ENCODE measurements at regions not wholly inside any gene's neighbourhood (a gene's known extent, or its start where the extent isn't known, plus 50 kb on each side); places are given as distances from the start of the nearest gene placed in this dataset.

DNA sequence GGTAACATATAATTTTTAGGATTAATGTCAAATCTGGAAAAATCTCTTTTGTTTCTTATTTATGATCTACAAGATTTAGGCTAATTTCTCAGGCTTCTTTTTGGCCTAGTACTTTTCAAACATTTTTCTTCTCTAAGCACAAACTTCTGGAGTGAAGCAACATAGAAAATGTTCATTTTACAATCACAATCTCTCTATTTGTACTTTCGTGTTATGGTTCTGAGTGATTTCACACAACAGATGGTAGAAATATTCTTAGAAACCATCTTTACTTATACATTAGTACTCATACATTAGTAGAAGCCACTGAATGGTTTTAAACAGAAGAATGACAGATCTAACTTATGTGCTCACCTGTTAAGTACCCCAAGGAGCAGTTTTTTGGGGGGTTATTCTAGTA, 106.3 kb upstream of the ANO3 start:
- H3K4me3 ChIP-seq (ENCODE audit: low read depth, low read length) = no peak overlapping the region
- TF ChIP-seq, protein P1, sequence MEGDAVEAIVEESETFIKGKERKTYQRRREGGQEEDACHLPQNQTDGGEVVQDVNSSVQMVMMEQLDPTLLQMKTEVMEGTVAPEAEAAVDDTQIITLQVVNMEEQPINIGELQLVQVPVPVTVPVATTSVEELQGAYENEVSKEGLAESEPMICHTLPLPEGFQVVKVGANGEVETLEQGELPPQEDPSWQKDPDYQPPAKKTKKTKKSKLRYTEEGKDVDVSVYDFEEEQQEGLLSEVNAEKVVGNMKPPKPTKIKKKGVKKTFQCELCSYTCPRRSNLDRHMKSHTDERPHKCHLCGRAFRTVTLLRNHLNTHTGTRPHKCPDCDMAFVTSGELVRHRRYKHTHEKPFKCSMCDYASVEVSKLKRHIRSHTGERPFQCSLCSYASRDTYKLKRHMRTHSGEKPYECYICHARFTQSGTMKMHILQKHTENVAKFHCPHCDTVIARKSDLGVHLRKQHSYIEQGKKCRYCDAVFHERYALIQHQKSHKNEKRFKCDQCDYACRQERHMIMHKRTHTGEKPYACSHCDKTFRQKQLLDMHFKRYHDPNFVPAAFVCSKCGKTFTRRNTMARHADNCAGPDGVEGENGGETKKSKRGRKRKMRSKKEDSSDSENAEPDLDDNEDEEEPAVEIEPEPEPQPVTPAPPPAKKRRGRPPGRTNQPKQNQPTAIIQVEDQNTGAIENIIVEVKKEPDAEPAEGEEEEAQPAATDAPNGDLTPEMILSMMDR (conservative IDR thresholded peaks at IDR 0.05; ENCODE audit: low read depth, low read length) = no peak
- no peak for DNase-seq (ENCODE audit: low read depth)

DNA sequence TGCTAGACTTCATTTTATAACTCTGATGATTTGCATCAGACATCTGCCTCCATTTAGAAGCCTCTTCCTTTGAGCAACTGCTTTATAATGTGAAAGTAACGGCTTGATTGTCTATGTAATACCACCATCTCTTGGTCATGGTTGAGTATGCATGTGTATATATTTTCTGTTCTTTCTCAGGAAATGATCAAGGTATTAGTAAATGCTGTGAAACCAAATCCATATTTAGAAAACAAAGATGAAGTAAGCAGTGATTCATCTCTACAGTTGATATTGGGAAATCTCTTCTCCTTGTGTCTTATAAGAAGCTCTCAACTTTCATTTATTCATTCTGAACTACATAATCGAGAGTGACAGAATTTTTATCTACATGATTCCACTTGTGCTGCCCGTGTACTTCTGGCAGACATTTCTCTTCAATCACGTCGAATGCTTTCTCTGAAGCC, 104.6 kb upstream of the ANO3 start:
- no peak for DNase-seq (ENCODE audit: low read depth)
- no peak overlapping the region for H3K4me3 ChIP-seq (ENCODE audit: low read depth, low read length)
- TF ChIP-seq, protein P1 (conservative IDR thresholded peaks at IDR 0.05; ENCODE audit: low read depth, low read length) = peak; percentile 58

DNA sequence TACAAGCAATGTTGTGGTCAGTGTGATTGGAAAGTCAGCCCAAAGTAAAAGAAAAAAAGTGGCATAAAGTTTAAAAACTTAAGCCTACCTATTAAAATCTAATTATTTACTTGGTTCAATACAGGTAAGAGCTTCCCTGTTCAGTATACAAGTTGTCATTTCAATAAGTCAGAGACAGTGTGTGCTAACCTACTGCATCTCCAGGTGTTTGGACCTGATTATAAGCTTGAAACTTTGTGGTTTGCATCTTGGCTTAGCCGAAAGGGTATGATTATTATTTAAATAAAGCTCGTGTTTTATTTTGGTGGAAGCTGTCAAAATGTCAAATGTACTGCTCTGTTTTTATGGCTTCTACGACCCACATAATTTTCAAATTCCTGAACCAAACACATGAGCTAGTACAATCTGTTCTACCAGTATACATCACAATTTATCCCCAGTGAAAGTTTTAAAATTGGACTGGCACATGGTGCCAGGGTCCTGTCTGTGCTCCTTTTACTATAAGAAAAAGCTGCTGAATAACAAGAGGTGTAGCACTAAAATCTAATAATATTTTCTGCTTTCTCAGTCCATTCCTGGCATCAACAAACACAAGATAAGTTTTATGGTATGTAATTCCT, 103.9 kb upstream of the ANO3 start:
- no peak for DNase-seq (ENCODE audit: low read depth)
- TF ChIP-seq, protein P1 (conservative IDR thresholded peaks at IDR 0.05; ENCODE audit: low read depth, low read length) = no peak
- H3K4me3 ChIP-seq (ENCODE audit: low read depth, low read length) = no peak overlapping the region

DNA sequence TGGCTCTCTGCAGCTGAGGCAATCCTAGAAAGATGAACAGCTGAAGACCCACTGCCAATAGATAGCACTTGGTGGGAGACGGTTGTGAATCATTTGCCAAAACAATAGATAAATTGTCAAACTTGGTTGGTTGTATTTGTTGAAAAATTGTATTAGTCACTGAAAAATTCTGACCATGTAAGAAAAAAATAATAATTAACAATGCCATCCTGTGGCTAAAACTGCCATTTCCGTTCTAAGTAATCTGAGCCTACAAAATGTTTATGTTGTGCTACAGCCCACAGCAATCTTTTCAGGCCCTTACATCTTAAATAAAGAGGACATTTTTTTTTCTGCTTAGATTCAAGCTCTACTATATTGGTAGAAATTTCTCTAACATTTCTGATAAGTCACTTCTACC, 103.2 kb upstream of the ANO3 start:
- TF ChIP-seq, protein P1 (conservative IDR thresholded peaks at IDR 0.05; ENCODE audit: low read depth, low read length) = no peak
- no peak for DNase-seq (ENCODE audit: low read depth)
- H3K4me3 ChIP-seq (ENCODE audit: low read depth, low read length) = no peak overlapping the region

DNA sequence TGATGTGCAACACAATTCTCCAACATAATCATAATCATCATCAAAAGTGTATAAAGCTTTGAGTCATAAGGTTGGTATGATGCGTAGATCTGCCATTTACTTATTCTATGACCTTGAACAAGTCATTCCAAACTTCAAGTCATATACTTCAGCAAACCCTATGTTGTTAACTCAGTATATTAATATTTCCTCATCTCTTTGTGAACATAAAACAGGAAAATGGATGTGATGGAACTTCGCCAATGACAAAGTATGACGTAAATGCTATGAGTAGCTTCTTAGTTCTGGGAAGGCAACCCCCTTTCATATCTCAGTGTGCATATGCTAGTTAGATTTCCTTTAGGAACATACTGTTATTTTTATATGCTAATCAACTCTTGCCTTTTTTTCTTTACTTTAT, 102.7 kb upstream of the ANO3 start:
- no peak overlapping the region for H3K4me3 ChIP-seq (ENCODE audit: low read depth, low read length)
- DNase-seq (ENCODE audit: low read depth) = no peak
- TF ChIP-seq, protein P1 (conservative IDR thresholded peaks at IDR 0.05; ENCODE audit: low read depth, low read length) = no peak

DNA sequence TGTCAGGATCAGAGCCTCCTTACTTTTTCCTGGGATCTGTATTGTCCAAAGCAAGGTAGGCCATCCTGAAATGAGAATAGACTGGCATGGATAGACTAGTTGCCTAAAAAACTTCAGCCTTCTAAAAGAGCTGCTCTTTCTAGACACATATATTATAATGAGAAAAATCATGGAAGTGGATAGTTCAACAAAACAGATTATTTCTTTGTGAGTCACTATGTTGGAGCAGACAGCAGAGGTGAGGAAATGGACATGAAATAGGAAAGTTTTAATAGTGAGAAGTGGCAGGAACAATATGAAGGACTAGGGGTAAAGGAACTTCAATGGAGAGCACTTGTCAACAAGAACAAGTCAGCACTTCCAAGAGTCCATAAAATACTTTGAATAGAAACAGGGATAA, 101.9 kb upstream of the ANO3 start:
- no peak for DNase-seq (ENCODE audit: low read depth)
- TF ChIP-seq, protein P1 (conservative IDR thresholded peaks at IDR 0.05; ENCODE audit: low read depth, low read length) = no peak
- no peak overlapping the region for H3K4me3 ChIP-seq (ENCODE audit: low read depth, low read length)

DNA sequence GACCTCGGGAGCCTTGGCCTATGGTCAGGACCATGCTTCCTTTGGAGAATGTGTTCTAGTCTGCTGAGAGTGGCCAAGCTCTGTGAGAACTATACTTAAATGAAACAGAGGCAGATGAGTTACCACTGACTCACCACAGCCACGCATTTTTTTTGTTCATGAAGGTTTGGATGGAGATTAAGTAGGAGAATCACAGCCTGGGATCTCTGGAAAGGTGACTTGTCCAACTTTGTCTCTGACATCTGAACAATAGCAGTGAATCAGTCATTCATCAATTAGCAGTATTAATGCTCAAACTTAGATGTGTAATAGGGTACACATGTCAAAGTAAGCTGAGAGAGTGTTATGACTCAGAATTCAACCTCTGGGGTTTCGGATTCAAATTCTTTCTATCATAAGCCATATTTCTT, 100.7 kb upstream of the ANO3 start:
- DNase-seq (ENCODE audit: low read depth) = peak; percentile 32
- TF ChIP-seq, protein P1 (conservative IDR thresholded peaks at IDR 0.05; ENCODE audit: low read depth, low read length) = no peak
- no peak overlapping the region for H3K4me3 ChIP-seq (ENCODE audit: low read depth, low read length)

All from epithelial cell of proximal tubule (primary cell).